ENCODE measurements at regions not wholly inside any gene's neighbourhood (a gene's known extent, or its start where the extent isn't known, plus 50 kb on each side); places are given as distances from the start of the nearest gene placed in this dataset.

- TF ChIP-seq ATF3 (IDR thresholded peaks at IDR 0.05), result peak; percentile 98
These were observed 83.1 kb downstream of the HHIPL2 start (continued) for GRCh38 chr1:222464841-222465210.

- BruUV-seq (replicated peaks), result no TSS peak
- no peak overlapping the region for H3K4me2 ChIP-seq (ENCODE audit: low read length)
- H4K20me1 ChIP-seq (ENCODE audit: insufficient read depth), result no peaks in the 10 kb centered on the region
- ChIA-PET RAD21 (ENCODE audit: low non-redundant PET in 1 of 2, low total read pairs in 2 of 2, uncharacterized antibody in 2 of 2, unreplicated experiment in 2 of 2) (no interaction called here), CTCF (interaction anchor here (1.0 to 1.1 kb wide), 2 partner anchors 8 to 171 kb away, joined by 3 read pairs; no protein-coding TSS in a partner anchor), POLR2A (no interaction called here)
- TF ChIP-seq ZFX (IDR thresholded peaks at IDR 0.05) (no peak), REST (IDR thresholded peaks at IDR 0.05; ENCODE audit: low read depth) (no peak), EZH2phosphoT487 (IDR thresholded peaks at IDR 0.05; ENCODE audit: borderline replicate concordance) (no peak), CBX3 (IDR thresholded peaks at IDR 0.05; ENCODE audit: low read depth) (no peak), ELF1 (IDR thresholded peaks at IDR 0.05; ENCODE audit: borderline replicate concordance, low read depth) (no peak), RAD21 (IDR thresholded peaks at IDR 0.05; ENCODE audit: low read depth) (no peak), SRF (IDR thresholded peaks at IDR 0.05; ENCODE audit: low read depth) (no peak), ZBTB33 (IDR thresholded peaks at IDR 0.05; ENCODE audit: extremely low read depth, insufficient replicate concordance, low read length) (no peak), JUND (IDR thresholded peaks at IDR 0.05) (no peak), YY1 (IDR thresholded peaks at IDR 0.05; ENCODE audit: extremely low read depth, insufficient replicate concordance, low read depth, low read length) (no peak), EZH2 (IDR thresholded peaks at IDR 0.05) (no peak), ATF3 (IDR thresholded peaks at IDR 0.05) (no peak)
- no peak overlapping the region for H2AFZ ChIP-seq (ENCODE audit: low read depth, low read length, poor library complexity, severe bottlenecking)
- no peaks in the 10 kb centered on the region for H3K9me3 ChIP-seq (ENCODE audit: control insufficient read depth in 1 of 2, insufficient read depth in 1 of 2, low read depth in 1 of 2, low read length in 2 of 2)
- peaks cover 2 to 12% of the 10 kb centered on the region in 2 experiments; a peak in 3 of 4 replicates for H3K4me1 ChIP-seq (ENCODE audit: control insufficient read depth in 1 of 2, insufficient read depth in 2 of 2, low read length in 2 of 2)
- intact Hi-C loops (cut with micrococcal nuclease), result no loop called here
- H3K4me3 ChIP-seq (replicated peaks in 1 of 2; ENCODE audit: low read depth in 1 of 2, low read length in 2 of 2), result no peak overlapping the region
- H3K27ac ChIP-seq (ENCODE audit: low read depth, low read length), result no peak overlapping the region
- H3K9me2 ChIP-seq (ENCODE audit: insufficient read depth), result no peaks in the 10 kb centered on the region
- ATAC-seq (no peak), DNase-seq (ENCODE audit: low read depth, low spot score) (no peak)
- no peaks in the 10 kb centered on the region for H3K36me3 ChIP-seq (ENCODE audit: control insufficient read depth in 1 of 2, insufficient read depth in 2 of 2, low read length in 2 of 2)
- H3K9ac ChIP-seq (ENCODE audit: low read length), result no peak overlapping the region
- no peaks in the 10 kb centered on the region for H3K79me2 ChIP-seq (ENCODE audit: insufficient read depth, low read length)
- no peaks in the 10 kb centered on the region for H3K27me3 ChIP-seq (ENCODE audit: insufficient read depth, low read length)
These were observed 84.7 kb downstream of the HHIPL2 start for GRCh38 chr1:222463059-222463730.

Measured in HCT116 (cell line).